Activated B cell treated with CpG ODN at 0.5 μM for 24 hours (primary cell): ENCODE measurements at regions not wholly inside any gene's neighbourhood (a gene's known extent, or its start where the extent isn't known, plus 50 kb on each side); places are given as distances from the start of the nearest gene placed in this dataset.

Experiments used
- ATAC-seq: fragments of 200-7000 bp; cut with Tn5 transposase; one replicate; pipeline ENCODE4 v1.10.0; 2021; ENCODE audit warnings: low read depth, mild to moderate bottlenecking, moderate library complexity
- CTCF ChIA-PET: fragments of 350-600 bp; sonication (Branson Sonifier 250); formaldehyde crosslinking; loops from one replicate; lab custom pipeline; 2021; ENCODE audit warnings: antibody characterized with exemption; lab: Charles Lee
- POLR2A ChIA-PET: fragments of 350-600 bp; sonication (Branson Sonifier 250); formaldehyde crosslinking; loops from one replicate; lab custom pipeline; 2021; ENCODE audit warnings: antibody characterized with exemption; lab: Charles Lee
- DNase-seq: peaks from one replicate; pipeline ENCODE4 v3.0.0; 2022
- H3K27ac Mint-ChIP-seq: one replicate; pipeline ENCODE4 v1.8.0; 2020; ENCODE audit warnings: mixed read lengths
- H3K27me3 Mint-ChIP-seq: one replicate; pipeline ENCODE4 v1.8.0; 2021; ENCODE audit warnings: mixed read lengths
- H3K36me3 Mint-ChIP-seq: one replicate; pipeline ENCODE4 v1.8.0; 2021; ENCODE audit warnings: low read depth, mixed read lengths
- H3K4me1 Mint-ChIP-seq: one replicate; pipeline ENCODE4 v1.8.0; 2021; ENCODE audit warnings: mixed read lengths
- H3K4me3 Mint-ChIP-seq: one replicate; pipeline ENCODE4 v1.8.0; 2020; ENCODE audit warnings: mild to moderate bottlenecking, mixed read lengths
- H3K9me3 Mint-ChIP-seq: one replicate; pipeline ENCODE4 v1.8.0; 2020; ENCODE audit warnings: mixed read lengths
- intact Hi-C: fragments of 100-400 bp; cut with micrococcal nuclease; formaldehyde crosslinking; loops from one replicate; pipeline ENCODE4 v1.15.1; 2024
- TF ChIP-seq, protein P1 (sequence below): fragments of 200-600 bp; IDR thresholded peaks from one replicate; pipeline ENCODE4 v1.8.0; 2022; ENCODE audit warnings: antibody characterized with exemption, mild to moderate bottlenecking

DNA sequence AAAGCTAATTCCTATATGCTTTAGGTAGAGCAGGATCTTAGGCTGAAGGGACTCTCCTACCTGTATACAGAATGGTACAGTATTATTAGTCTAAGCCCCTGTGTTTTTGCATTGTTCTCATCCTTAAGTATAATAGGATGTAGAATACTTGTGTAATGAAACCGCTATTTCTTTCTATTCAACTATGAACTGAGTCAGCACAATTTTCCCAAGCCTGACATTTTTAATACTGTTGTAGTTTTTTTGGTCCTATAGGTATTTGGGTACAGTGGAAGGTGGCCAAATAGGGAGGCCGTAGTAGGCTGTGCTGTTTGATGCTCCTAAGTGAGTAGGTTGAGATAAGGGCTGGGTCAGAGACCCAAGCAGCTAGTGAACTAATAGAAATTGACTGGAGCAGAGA is 205.1 kb downstream of the MACC1 start:
- Mint-ChIP-seq H3K4me1 (peaks cover 9% of the 10 kb centered on the region), H3K27ac (no peak overlapping the region), H3K27me3 (no peaks in the 10 kb centered on the region), H3K4me3 (no peak overlapping the region), H3K36me3 (no peaks in the 10 kb centered on the region), H3K9me3 (no peaks in the 10 kb centered on the region)
- DNase-seq (no peak), ATAC-seq (no peak)
- TF ChIP-seq, protein P1, sequence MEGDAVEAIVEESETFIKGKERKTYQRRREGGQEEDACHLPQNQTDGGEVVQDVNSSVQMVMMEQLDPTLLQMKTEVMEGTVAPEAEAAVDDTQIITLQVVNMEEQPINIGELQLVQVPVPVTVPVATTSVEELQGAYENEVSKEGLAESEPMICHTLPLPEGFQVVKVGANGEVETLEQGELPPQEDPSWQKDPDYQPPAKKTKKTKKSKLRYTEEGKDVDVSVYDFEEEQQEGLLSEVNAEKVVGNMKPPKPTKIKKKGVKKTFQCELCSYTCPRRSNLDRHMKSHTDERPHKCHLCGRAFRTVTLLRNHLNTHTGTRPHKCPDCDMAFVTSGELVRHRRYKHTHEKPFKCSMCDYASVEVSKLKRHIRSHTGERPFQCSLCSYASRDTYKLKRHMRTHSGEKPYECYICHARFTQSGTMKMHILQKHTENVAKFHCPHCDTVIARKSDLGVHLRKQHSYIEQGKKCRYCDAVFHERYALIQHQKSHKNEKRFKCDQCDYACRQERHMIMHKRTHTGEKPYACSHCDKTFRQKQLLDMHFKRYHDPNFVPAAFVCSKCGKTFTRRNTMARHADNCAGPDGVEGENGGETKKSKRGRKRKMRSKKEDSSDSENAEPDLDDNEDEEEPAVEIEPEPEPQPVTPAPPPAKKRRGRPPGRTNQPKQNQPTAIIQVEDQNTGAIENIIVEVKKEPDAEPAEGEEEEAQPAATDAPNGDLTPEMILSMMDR: no peak
- POLR2A ChIA-PET: interaction anchor here (0.5 kb wide), 1 partner anchor 1818 kb away, joined by 3 read pairs; no protein-coding TSS in a partner anchor
- CTCF ChIA-PET: no interaction called here
- intact Hi-C loops: no loop called here

DNA sequence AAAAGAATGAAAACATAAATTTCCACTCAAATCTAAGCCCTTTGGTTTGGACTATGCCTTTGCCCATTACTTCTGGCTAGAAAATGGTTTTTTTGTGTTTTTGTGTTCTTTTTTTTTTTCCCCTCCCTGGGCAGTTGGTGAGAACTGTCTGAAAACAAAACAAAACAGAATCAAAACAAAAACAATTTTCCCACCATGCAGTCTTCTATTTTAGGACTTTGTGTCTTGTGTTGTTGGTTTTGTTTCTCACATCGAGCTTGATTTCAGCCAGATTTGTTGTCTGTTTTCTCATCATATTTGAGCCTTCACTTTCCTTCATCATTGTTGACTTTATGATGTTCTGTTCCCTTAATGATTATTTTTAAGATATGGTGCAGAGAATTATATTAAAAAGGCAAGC is 206.3 kb downstream of the MACC1 start:
- H3K4me1 Mint-ChIP-seq: peaks cover 9% of the 10 kb centered on the region
- TF ChIP-seq, protein P1: no peak
- CTCF ChIA-PET: no interaction called here
- DNase-seq (no peak), ATAC-seq (no peak)
- H3K27me3 Mint-ChIP-seq: no peaks in the 10 kb centered on the region
- H3K36me3 Mint-ChIP-seq: no peaks in the 10 kb centered on the region
- POLR2A ChIA-PET: interaction anchor here (0.7 kb wide), 1 partner anchor 101 kb away, joined by 3 read pairs; no protein-coding TSS in a partner anchor
- H3K4me3 Mint-ChIP-seq: no peak overlapping the region
- intact Hi-C loops: no loop called here
- no peak overlapping the region for H3K27ac Mint-ChIP-seq
- H3K9me3 Mint-ChIP-seq: no peaks in the 10 kb centered on the region

DNA sequence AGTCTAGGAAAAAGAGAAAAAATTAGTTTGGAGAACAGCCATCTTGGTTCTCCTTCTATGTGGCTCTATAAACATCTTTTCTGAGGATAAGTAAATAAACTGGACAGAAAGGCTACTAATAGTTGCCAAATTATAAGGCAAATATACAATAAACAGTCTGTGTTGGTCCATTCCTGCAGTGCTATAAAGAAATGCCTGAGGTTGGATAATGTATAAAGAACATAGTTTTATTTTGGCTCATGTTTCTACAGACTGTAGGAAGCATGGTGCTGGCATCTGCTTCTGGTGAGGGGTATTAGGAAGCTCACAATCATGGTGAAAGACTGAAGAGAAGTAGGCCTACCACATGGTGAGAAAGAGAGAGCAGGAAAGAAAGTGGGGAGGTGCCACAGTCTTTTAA is 209.7 kb downstream of the MACC1 start:
- no peaks in the 10 kb centered on the region for H3K9me3 Mint-ChIP-seq
- intact Hi-C loops: no loop called here
- H3K4me3 Mint-ChIP-seq: no peak overlapping the region
- H3K27me3 Mint-ChIP-seq: no peaks in the 10 kb centered on the region
- H3K4me1 Mint-ChIP-seq: no peaks in the 10 kb centered on the region
- TF ChIP-seq, protein P1: no peak
- POLR2A ChIA-PET: no interaction called here
- no peak overlapping the region for H3K27ac Mint-ChIP-seq
- no peak for ATAC-seq
- CTCF ChIA-PET: interaction anchor here (1.2 kb wide), 1 partner anchor 12 kb away, joined by 3 read pairs; no protein-coding TSS in a partner anchor
- no peak for DNase-seq
- no peaks in the 10 kb centered on the region for H3K36me3 Mint-ChIP-seq

- no peaks in the 10 kb centered on the region for H3K27me3 Mint-ChIP-seq
Observed at GRCh38 chr7:20005081-20005480, 212.1 kb downstream of the MACC1 start.

GRCh38 chr7:19999681-20000080 is 217.5 kb downstream of the MACC1 start:
- H3K27me3 Mint-ChIP-seq: no peaks in the 10 kb centered on the region
- DNase-seq (no peak), ATAC-seq (no peak)
- no peak overlapping the region for H3K4me3 Mint-ChIP-seq
- TF ChIP-seq, protein P1: no peak
- H3K27ac Mint-ChIP-seq: no peak overlapping the region
- H3K4me1 Mint-ChIP-seq: no peaks in the 10 kb centered on the region
- ChIA-PET CTCF (no interaction called here), POLR2A (no interaction called here)
- intact Hi-C loops: no loop called here
- H3K9me3 Mint-ChIP-seq: no peaks in the 10 kb centered on the region
- H3K36me3 Mint-ChIP-seq: no peaks in the 10 kb centered on the region

More at GRCh38 chr7:20005081-20005480, 212.1 kb downstream of the MACC1 start:
- Mint-ChIP-seq H3K4me1 (no peaks in the 10 kb centered on the region), H3K36me3 (no peaks in the 10 kb centered on the region), H3K4me3 (no peak overlapping the region), H3K27ac (no peak overlapping the region), H3K9me3 (no peaks in the 10 kb centered on the region)
- CTCF ChIA-PET: no interaction called here
- intact Hi-C loops: no loop called here
- POLR2A ChIA-PET: no interaction called here
- no peak for DNase-seq
- TF ChIP-seq, protein P1: no peak
- ATAC-seq: no peak
